ENCODE measurements at regions not wholly inside any gene's neighbourhood (a gene's known extent, or its start where the extent isn't known, plus 50 kb on each side); places are given as distances from the start of the nearest gene placed in this dataset.

DNA sequence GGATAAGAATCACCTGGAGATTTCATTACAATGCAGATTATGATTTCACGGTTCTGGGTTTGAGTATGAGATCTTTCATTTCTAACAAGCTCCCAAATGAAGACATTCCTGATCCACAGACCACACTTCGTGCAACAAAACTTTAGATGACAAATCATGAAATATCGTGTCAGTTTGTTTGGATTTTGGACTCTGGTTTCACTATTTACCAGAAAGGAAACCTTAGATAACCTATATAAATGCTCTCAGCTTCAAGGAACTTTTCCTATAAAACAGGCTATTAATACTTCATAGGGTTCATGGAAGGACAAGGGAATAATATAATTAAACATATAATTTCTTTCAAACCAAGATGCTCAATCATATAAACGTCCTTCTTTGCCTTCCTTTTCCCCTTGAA, 930.5 kb upstream of the SLC10A2 start:
- H2AFZ ChIP-seq (ENCODE audit: low read depth, low read length), result no peak overlapping the region
- DNase-seq, result no peak
- no peak for TF ChIP-seq EZH2 (IDR thresholded peaks at IDR 0.05; ENCODE audit: borderline replicate concordance, low read depth, low read length, severe bottlenecking)
- TF ChIP-seq, protein P1, sequence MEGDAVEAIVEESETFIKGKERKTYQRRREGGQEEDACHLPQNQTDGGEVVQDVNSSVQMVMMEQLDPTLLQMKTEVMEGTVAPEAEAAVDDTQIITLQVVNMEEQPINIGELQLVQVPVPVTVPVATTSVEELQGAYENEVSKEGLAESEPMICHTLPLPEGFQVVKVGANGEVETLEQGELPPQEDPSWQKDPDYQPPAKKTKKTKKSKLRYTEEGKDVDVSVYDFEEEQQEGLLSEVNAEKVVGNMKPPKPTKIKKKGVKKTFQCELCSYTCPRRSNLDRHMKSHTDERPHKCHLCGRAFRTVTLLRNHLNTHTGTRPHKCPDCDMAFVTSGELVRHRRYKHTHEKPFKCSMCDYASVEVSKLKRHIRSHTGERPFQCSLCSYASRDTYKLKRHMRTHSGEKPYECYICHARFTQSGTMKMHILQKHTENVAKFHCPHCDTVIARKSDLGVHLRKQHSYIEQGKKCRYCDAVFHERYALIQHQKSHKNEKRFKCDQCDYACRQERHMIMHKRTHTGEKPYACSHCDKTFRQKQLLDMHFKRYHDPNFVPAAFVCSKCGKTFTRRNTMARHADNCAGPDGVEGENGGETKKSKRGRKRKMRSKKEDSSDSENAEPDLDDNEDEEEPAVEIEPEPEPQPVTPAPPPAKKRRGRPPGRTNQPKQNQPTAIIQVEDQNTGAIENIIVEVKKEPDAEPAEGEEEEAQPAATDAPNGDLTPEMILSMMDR (IDR thresholded peaks at IDR 0.05; ENCODE audit: borderline replicate concordance, extremely low read depth, low read length, poor library complexity, severe bottlenecking), result no peak

DNA sequence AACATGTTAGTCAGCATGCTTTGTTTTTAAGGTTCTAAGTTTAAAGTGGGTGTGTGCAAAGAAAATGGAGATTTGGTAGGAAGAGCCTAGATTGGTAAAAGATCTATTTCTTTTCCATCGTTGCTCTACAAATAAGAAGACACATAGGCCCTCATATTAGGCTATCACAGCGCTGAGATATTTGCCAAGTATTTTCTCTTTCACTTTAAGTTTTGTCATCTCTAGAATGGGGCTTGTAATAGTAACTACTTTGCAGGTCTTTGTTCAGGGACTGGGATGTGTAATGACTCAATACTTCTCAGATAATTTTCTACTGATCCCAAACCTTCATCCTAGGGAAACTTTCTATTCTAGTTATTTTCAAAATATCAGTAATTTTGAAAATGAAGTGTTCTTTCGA, 917.7 kb upstream of the SLC10A2 start:
- no peak overlapping the region for H2AFZ ChIP-seq (ENCODE audit: low read depth, low read length)
- DNase-seq (no peak), ATAC-seq (ENCODE audit: insufficient read depth, low read depth) (no peak)
- no peak overlapping the region for H3K27ac ChIP-seq (ENCODE audit: low read length)
- no peaks in the 10 kb centered on the region for H3K4me1 ChIP-seq (ENCODE audit: insufficient read depth, low read length)
- no peaks in the 10 kb centered on the region for H3K27me3 ChIP-seq (ENCODE audit: insufficient read depth, low read length, poor library complexity)
- no peak overlapping the region for H3K4me3 ChIP-seq (ENCODE audit: low read depth in 1 of 2, low read length in 2 of 2)
- no peaks in the 10 kb centered on the region for H3K79me2 ChIP-seq (ENCODE audit: insufficient read depth, low read length)
- H3K9ac ChIP-seq (ENCODE audit: low read depth, low read length), result no peak overlapping the region
- H3K4me2 ChIP-seq (ENCODE audit: insufficient read depth, low read length), result no peak overlapping the region
- TF ChIP-seq EZH2 (IDR thresholded peaks at IDR 0.05; ENCODE audit: borderline replicate concordance, low read depth, low read length, severe bottlenecking), result no peak
- TF ChIP-seq, protein P1 (IDR thresholded peaks at IDR 0.05; ENCODE audit: borderline replicate concordance, extremely low read depth, low read length, poor library complexity, severe bottlenecking), result no peak
- H4K20me1 ChIP-seq (ENCODE audit: insufficient read depth, low read length), result no peaks in the 10 kb centered on the region
- no peaks in the 10 kb centered on the region for H3K36me3 ChIP-seq (ENCODE audit: insufficient read depth, low read length)
- H3K9me3 ChIP-seq (ENCODE audit: insufficient read depth, low read length, severe bottlenecking), result no peaks in the 10 kb centered on the region

More for the DNA sequence above, 930.5 kb upstream of the SLC10A2 start:
- no peaks in the 10 kb centered on the region for H4K20me1 ChIP-seq (ENCODE audit: insufficient read depth, low read length)
- H3K9me3 ChIP-seq (ENCODE audit: insufficient read depth, low read length, severe bottlenecking), result no peaks in the 10 kb centered on the region
- no peaks in the 10 kb centered on the region for H3K27me3 ChIP-seq (ENCODE audit: insufficient read depth, low read length, poor library complexity)
- ATAC-seq (ENCODE audit: insufficient read depth, low read depth), result no peak
- no peaks in the 10 kb centered on the region for H3K4me1 ChIP-seq (ENCODE audit: insufficient read depth, low read length)
- no peak overlapping the region for H3K4me2 ChIP-seq (ENCODE audit: insufficient read depth, low read length)
- no peak overlapping the region for H3K4me3 ChIP-seq (ENCODE audit: low read depth in 1 of 2, low read length in 2 of 2)
- no peak overlapping the region for H3K9ac ChIP-seq (ENCODE audit: low read depth, low read length)
- no peaks in the 10 kb centered on the region for H3K79me2 ChIP-seq (ENCODE audit: insufficient read depth, low read length)
- H3K36me3 ChIP-seq (ENCODE audit: insufficient read depth, low read length), result no peaks in the 10 kb centered on the region
- no peak overlapping the region for H3K27ac ChIP-seq (ENCODE audit: low read length)

DNA sequence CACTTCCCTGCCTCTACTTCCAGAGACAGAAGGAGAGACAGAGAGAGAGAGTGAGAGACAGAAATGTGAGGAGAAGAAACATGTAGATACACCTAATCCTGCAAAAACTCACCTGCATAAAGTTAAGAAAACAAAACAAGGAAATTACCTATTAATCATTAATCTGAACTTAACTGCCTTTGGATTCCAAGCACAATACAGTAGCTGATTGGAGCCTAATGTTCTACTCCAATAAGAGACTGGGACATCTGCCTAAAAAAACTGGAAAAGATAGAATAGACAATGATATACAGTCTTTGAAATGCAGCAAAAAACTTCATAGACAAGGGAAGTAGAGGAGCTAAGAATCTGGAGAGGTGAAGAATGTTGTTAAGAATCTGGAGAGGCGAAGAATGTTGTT, 910.2 kb upstream of the SLC10A2 start:
- Histone ChIP-seq H4K20me1 (ENCODE audit: insufficient read depth, low read length) (no peaks in the 10 kb centered on the region), H3K36me3 (ENCODE audit: insufficient read depth, low read length) (no peaks in the 10 kb centered on the region), H3K79me2 (ENCODE audit: insufficient read depth, low read length) (no peaks in the 10 kb centered on the region), H3K4me2 (ENCODE audit: insufficient read depth, low read length) (no peak overlapping the region), H3K27me3 (ENCODE audit: insufficient read depth, low read length, poor library complexity) (no peaks in the 10 kb centered on the region), H3K4me1 (ENCODE audit: insufficient read depth, low read length) (no peaks in the 10 kb centered on the region), H3K9me3 (ENCODE audit: insufficient read depth, low read length, severe bottlenecking) (no peaks in the 10 kb centered on the region), H2AFZ (ENCODE audit: low read depth, low read length) (no peak overlapping the region), H3K9ac (ENCODE audit: low read depth, low read length) (no peak overlapping the region), H3K27ac (ENCODE audit: low read length) (no peak overlapping the region), H3K4me3 (ENCODE audit: low read depth in 1 of 2, low read length in 2 of 2) (no peak overlapping the region)
- TF ChIP-seq, protein P1 (IDR thresholded peaks at IDR 0.05; ENCODE audit: borderline replicate concordance, extremely low read depth, low read length, poor library complexity, severe bottlenecking), result no peak
- no peak for TF ChIP-seq EZH2 (IDR thresholded peaks at IDR 0.05; ENCODE audit: borderline replicate concordance, low read depth, low read length, severe bottlenecking)
- ATAC-seq (ENCODE audit: insufficient read depth, low read depth), result no peak
- no peak for DNase-seq

DNA sequence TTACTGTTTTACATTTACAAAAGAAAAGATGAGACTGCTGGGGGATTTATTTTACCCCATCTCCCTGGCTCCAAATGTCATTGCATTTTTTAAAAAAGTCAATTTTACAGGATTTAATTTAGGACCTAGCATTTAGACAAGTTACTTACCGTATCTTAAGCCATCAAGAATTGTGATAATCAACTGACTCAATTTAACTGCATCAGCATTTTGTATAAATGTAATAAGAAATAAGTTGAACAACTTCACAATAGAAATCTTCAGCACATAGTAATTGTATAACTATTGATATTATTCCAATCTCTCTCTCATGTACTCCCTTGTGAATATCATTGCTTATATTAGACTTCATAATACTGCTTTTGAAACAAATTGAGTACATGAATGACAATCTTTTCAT, 907.5 kb upstream of the SLC10A2 start:
- H3K79me2 ChIP-seq (ENCODE audit: insufficient read depth, low read length), result no peaks in the 10 kb centered on the region
- no peak for TF ChIP-seq EZH2 (IDR thresholded peaks at IDR 0.05; ENCODE audit: borderline replicate concordance, low read depth, low read length, severe bottlenecking)
- TF ChIP-seq, protein P1 (IDR thresholded peaks at IDR 0.05; ENCODE audit: borderline replicate concordance, extremely low read depth, low read length, poor library complexity, severe bottlenecking), result no peak
- no peak overlapping the region for H3K27ac ChIP-seq (ENCODE audit: low read length)
- H3K4me2 ChIP-seq (ENCODE audit: insufficient read depth, low read length), result no peak overlapping the region
- H3K9me3 ChIP-seq (ENCODE audit: insufficient read depth, low read length, severe bottlenecking), result no peaks in the 10 kb centered on the region
- no peak overlapping the region for H2AFZ ChIP-seq (ENCODE audit: low read depth, low read length)
- H3K36me3 ChIP-seq (ENCODE audit: insufficient read depth, low read length), result no peaks in the 10 kb centered on the region
- no peak overlapping the region for H3K4me3 ChIP-seq (ENCODE audit: low read depth in 1 of 2, low read length in 2 of 2)
- no peaks in the 10 kb centered on the region for H3K27me3 ChIP-seq (ENCODE audit: insufficient read depth, low read length, poor library complexity)
- no peaks in the 10 kb centered on the region for H3K4me1 ChIP-seq (ENCODE audit: insufficient read depth, low read length)
- H4K20me1 ChIP-seq (ENCODE audit: insufficient read depth, low read length), result no peaks in the 10 kb centered on the region
- no peak overlapping the region for H3K9ac ChIP-seq (ENCODE audit: low read depth, low read length)
- ATAC-seq (ENCODE audit: insufficient read depth, low read depth) (no peak), DNase-seq (no peak)
